Memory B cell (primary cell): ENCODE measurements at regions not wholly inside any gene's neighbourhood (a gene's known extent, or its start where the extent isn't known, plus 50 kb on each side); places are given as distances from the start of the nearest gene placed in this dataset.
"Not testable (repeated sequence)": the region's sequence is repeated elsewhere in the genome, so short reads cannot be mapped to it uniquely, and the experiment has no call there.

Experiments
- ATAC-seq: fragments of 150-1000 bp; cut with Tn5 transposase; 2 replicates; pipeline ENCODE4 v1.10.0; 2021; ENCODE audit warnings: low read depth, mild to moderate bottlenecking, moderate library complexity
- DNase-seq, 2 donors: peaks; one replicate each; pipeline ENCODE4 v3.0.0; 2022; ENCODE audit warnings: low spot score in 2 of 2
- H3K27ac Mint-ChIP-seq: one replicate; pipeline ENCODE4 v1.8.0; 2022; ENCODE audit warnings: mild to moderate bottlenecking, moderate library complexity, mixed read lengths
- H3K27me3 Mint-ChIP-seq: one replicate; pipeline ENCODE4 v1.8.0; 2022; ENCODE audit warnings: mixed read lengths
- H3K36me3 Mint-ChIP-seq: one replicate; pipeline ENCODE4 v1.8.0; 2022; ENCODE audit warnings: mild to moderate bottlenecking, mixed read lengths
- H3K4me1 Mint-ChIP-seq: one replicate; pipeline ENCODE4 v1.8.0; 2022; ENCODE audit warnings: mixed read lengths
- H3K4me3 Mint-ChIP-seq: one replicate; pipeline ENCODE4 v1.8.0; 2022; ENCODE audit warnings: mild to moderate bottlenecking, moderate library complexity, mixed read lengths
- H3K9me3 Mint-ChIP-seq: one replicate; pipeline ENCODE4 v1.8.0; 2022; ENCODE audit warnings: mixed read lengths

GRCh38 chr9:20256284-20256948 is 365.9 kb downstream of the MLLT3 start:
- no peaks in the 10 kb centered on the region for H3K36me3 Mint-ChIP-seq
- no peaks in the 10 kb centered on the region for H3K27me3 Mint-ChIP-seq
- no peaks in the 10 kb centered on the region for H3K4me1 Mint-ChIP-seq
- H3K4me3 Mint-ChIP-seq, result no peak overlapping the region
- no peak overlapping the region for H3K27ac Mint-ChIP-seq
- no peaks in the 10 kb centered on the region for H3K9me3 Mint-ChIP-seq
- DNase-seq (no peak), ATAC-seq (no peak)

GRCh38 chr9:20255052-20255451 is 367.2 kb downstream of the MLLT3 start:
- Mint-ChIP-seq H3K4me1 (no peaks in the 10 kb centered on the region), H3K9me3 (no peaks in the 10 kb centered on the region), H3K27me3 (no peaks in the 10 kb centered on the region), H3K27ac (no peak overlapping the region), H3K4me3 (no peak overlapping the region), H3K36me3 (no peaks in the 10 kb centered on the region)
- ATAC-seq (no peak), DNase-seq (no peak)

- Mint-ChIP-seq H3K36me3 (no peaks in the 10 kb centered on the region), H3K4me3 (no peak overlapping the region), H3K9me3 (no peaks in the 10 kb centered on the region), H3K27ac (no peak overlapping the region), H3K27me3 (no peaks in the 10 kb centered on the region), H3K4me1 (no peaks in the 10 kb centered on the region)
- ATAC-seq (no peak), DNase-seq (no peak)
These were observed 368.7 kb downstream of the MLLT3 start for GRCh38 chr9:20253635-20254034.

- DNase-seq (no peak), ATAC-seq (no peak)
- H3K9me3 Mint-ChIP-seq, result no peaks in the 10 kb centered on the region
- no peak overlapping the region for H3K4me3 Mint-ChIP-seq
- no peaks in the 10 kb centered on the region for H3K36me3 Mint-ChIP-seq
- no peak overlapping the region for H3K27ac Mint-ChIP-seq
- no peaks in the 10 kb centered on the region for H3K27me3 Mint-ChIP-seq
- no peaks in the 10 kb centered on the region for H3K4me1 Mint-ChIP-seq
These were observed 369.5 kb downstream of the MLLT3 start for GRCh38 chr9:20252778-20253177.

DNA sequence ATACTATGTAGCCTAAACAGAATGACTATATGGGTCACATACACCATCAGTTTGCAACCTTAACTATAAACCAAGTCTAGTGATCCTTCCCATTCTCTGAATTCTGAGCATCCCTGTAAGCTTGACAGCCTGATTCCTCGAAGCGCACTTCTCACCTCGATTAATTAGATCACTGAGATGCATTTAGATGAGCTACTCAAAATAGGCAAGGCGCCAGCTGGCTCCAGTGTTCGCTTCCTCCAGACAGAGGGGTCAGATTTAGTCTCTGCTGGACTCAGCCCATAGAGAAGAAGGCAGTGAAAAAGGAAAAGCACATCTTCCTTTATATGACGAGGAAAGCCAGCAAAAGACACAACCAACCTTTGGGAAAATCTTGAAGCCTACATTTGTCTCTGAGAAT is 371.5 kb downstream of the MLLT3 start:
- peaks cover 2% of the 10 kb centered on the region for H3K27me3 Mint-ChIP-seq
- DNase-seq (no peak), ATAC-seq (no peak)
- H3K9me3 Mint-ChIP-seq, result no peaks in the 10 kb centered on the region
- no peak overlapping the region for H3K27ac Mint-ChIP-seq
- H3K36me3 Mint-ChIP-seq, result no peaks in the 10 kb centered on the region
- no peaks in the 10 kb centered on the region for H3K4me1 Mint-ChIP-seq
- H3K4me3 Mint-ChIP-seq, result no peak overlapping the region

- H3K9me3 Mint-ChIP-seq, result no peaks in the 10 kb centered on the region
- DNase-seq (no peak), ATAC-seq (no peak)
- no peak overlapping the region for H3K4me3 Mint-ChIP-seq
- peaks cover 8% of the 10 kb centered on the region for H3K27me3 Mint-ChIP-seq
- peaks cover 3% of the 10 kb centered on the region for H3K4me1 Mint-ChIP-seq
- no peak overlapping the region for H3K27ac Mint-ChIP-seq
- no peaks in the 10 kb centered on the region for H3K36me3 Mint-ChIP-seq
These were observed 378.0 kb downstream of the MLLT3 start for GRCh38 chr9:20244271-20244670.

DNA sequence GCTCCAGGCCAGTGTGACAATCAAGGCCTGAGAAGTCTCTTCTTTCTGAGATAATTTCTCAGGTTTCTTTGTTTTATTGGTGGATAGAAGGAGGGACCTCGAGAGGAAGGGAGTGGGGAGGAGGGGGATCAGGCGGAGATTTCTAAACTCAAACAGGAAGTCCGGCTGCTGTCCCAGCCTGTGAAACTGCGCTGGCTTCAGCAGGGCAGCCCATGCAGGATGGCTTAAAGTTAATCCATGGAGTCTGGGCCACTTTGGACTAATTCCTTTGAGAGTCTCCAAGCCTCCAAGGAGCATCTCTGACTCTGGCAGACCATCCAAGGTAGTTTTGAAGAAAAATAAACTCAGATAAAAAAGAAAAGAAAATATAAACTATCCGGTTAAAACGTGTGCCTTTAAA is 378.5 kb downstream of the MLLT3 start:
- H3K27me3 Mint-ChIP-seq, result peaks cover 8% of the 10 kb centered on the region
- no peaks in the 10 kb centered on the region for H3K9me3 Mint-ChIP-seq
- H3K36me3 Mint-ChIP-seq, result no peaks in the 10 kb centered on the region
- no peak overlapping the region for H3K27ac Mint-ChIP-seq
- ATAC-seq (no peak), DNase-seq (no peak)
- no peak overlapping the region for H3K4me3 Mint-ChIP-seq
- H3K4me1 Mint-ChIP-seq, result peaks cover 3% of the 10 kb centered on the region

- Mint-ChIP-seq H3K36me3 (no peaks in the 10 kb centered on the region), H3K4me3 (no peak overlapping the region), H3K9me3 (no peaks in the 10 kb centered on the region), H3K27me3 (peaks cover 8% of the 10 kb centered on the region), H3K27ac (no peak overlapping the region), H3K4me1 (peaks cover 3% of the 10 kb centered on the region)
- DNase-seq (no peak), ATAC-seq (no peak)
These were observed 379.6 kb downstream of the MLLT3 start for GRCh38 chr9:20242510-20243189.

DNA sequence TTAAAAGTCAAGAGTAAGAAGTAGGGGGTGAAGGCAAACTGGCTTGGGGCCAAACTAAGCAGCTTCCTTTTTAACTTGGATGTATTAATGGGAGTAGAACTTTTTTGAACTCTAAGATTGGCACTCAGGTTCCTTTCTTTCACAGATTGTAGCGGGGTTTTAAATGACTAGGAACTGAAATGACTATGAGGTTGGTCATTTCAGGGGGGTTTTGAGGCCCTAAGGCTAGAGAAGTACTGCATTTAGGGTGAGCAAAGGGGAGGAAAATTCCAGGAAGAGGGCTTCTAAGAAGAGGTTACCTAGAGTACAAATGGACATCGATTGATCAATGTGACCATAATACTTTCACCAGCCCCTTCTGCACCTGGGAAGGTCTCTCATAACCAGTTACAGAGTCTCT is 381.8 kb downstream of the MLLT3 start:
- Mint-ChIP-seq H3K27ac (no peak overlapping the region), H3K36me3 (no peaks in the 10 kb centered on the region), H3K4me3 (no peak overlapping the region), H3K4me1 (peaks cover 3% of the 10 kb centered on the region), H3K27me3 (peaks cover 6% of the 10 kb centered on the region), H3K9me3 (no peaks in the 10 kb centered on the region)
- DNase-seq, result no peak
- no peak for ATAC-seq

- H3K27me3 Mint-ChIP-seq, result peaks cover 4% of the 10 kb centered on the region
- no peak overlapping the region for H3K4me3 Mint-ChIP-seq
- peaks cover 3% of the 10 kb centered on the region for H3K9me3 Mint-ChIP-seq
- peaks cover 3% of the 10 kb centered on the region for H3K4me1 Mint-ChIP-seq
- no peak for ATAC-seq
- H3K36me3 Mint-ChIP-seq, result no peaks in the 10 kb centered on the region
- DNase-seq, result no peak
- no peak overlapping the region for H3K27ac Mint-ChIP-seq
These were observed 383.4 kb downstream of the MLLT3 start for GRCh38 chr9:20238921-20239320.

DNA sequence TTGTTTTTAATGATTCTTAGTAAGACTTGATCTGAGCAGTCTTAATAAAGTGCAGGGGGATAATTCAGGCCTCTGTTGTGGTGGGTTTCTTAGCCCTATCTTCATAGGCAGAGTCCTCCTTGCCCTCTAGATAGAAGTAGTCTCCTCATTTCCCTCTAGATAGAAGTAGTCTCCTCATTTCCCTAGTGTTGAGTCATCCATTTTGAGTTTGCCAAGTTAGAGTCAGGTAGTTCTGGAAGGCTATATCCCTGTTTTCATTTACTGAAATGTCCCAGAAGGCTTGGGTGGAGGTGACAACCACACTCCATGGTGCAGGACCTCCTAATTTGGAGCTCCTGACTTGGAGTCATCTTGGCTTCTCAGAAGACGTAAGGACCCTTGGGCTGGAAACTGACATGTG is 384.6 kb downstream of the MLLT3 start:
- ATAC-seq, result no peak
- no peak overlapping the region for H3K27ac Mint-ChIP-seq
- peaks cover 4% of the 10 kb centered on the region for H3K27me3 Mint-ChIP-seq

GRCh38 chr9:20236676-20237075 is 385.6 kb downstream of the MLLT3 start:
- Mint-ChIP-seq H3K27ac (no peak overlapping the region), H3K4me3 (no peak overlapping the region), H3K9me3 (peaks cover 3% of the 10 kb centered on the region), H3K36me3 (no peaks in the 10 kb centered on the region), H3K4me1 (no peaks in the 10 kb centered on the region), H3K27me3 (peaks cover 4% of the 10 kb centered on the region)
- DNase-seq (no peak), ATAC-seq (no peak)

More for the DNA sequence above, 384.6 kb downstream of the MLLT3 start:
- Mint-ChIP-seq H3K9me3 (peaks cover 3% of the 10 kb centered on the region), H3K4me3 (no peak overlapping the region), H3K4me1 (peaks cover under 1% of the 10 kb centered on the region), H3K36me3 (no peaks in the 10 kb centered on the region)
- DNase-seq, result no peak

GRCh38 chr9:20235206-20235605 is 387.1 kb downstream of the MLLT3 start:
- H3K36me3 Mint-ChIP-seq, H3K4me3 Mint-ChIP-seq, H3K4me1 Mint-ChIP-seq, H3K27ac Mint-ChIP-seq, ATAC-seq, H3K27me3 Mint-ChIP-seq, DNase-seq, H3K9me3 Mint-ChIP-seq: not testable (repeated sequence)

- no peak for ATAC-seq
- Mint-ChIP-seq H3K4me3 (no peak overlapping the region), H3K36me3 (no peaks in the 10 kb centered on the region), H3K27me3 (no peaks in the 10 kb centered on the region), H3K4me1 (peaks cover 2% of the 10 kb centered on the region), H3K27ac (no peak overlapping the region), H3K9me3 (no peaks in the 10 kb centered on the region)
- DNase-seq, result no peak
These were observed 394.2 kb downstream of the MLLT3 start for GRCh38 chr9:20228096-20228495.
